PC-9 (cell line): ENCODE measurements at regions not wholly inside any gene's neighbourhood (a gene's known extent, or its start where the extent isn't known, plus 50 kb on each side); places are given as distances from the start of the nearest gene placed in this dataset.
A peak's percentile ranks its signal among the peaks of the same experiment; 100 is the strongest.

Experiments
- BruUV-seq: library from RNA; stranded (reverse); fragments of 400-500 nt; replicated peaks from 2 replicates; lab custom pipeline; 2021; lab: Mats Ljungman, UMichigan
- CTCF ChIA-PET: fragments of 300-600 bp; sonication (Branson Sonifier 250); formaldehyde crosslinking; loops from one replicate; lab custom pipeline; 2022; ENCODE audit warnings: antibody characterized with exemption; lab: Charles Lee
- POLR2A ChIA-PET: fragments of 300-600 bp; sonication (Branson Sonifier 250); formaldehyde crosslinking; loops from one replicate; lab custom pipeline; 2022; ENCODE audit warnings: antibody characterized with exemption; ENCODE audit not compliant: unreplicated experiment; lab: Charles Lee
- DNase-seq, 2 experiments: peaks; one replicate each; pipeline versions ENCODE4 v3.0.0 to v3.0.0-alpha.2; 2015 to 2022; ENCODE audit warnings: mixed read lengths in 1 of 2
- H2AFZ ChIP-seq: fragments of 200-600 bp; sonication (generic); 2 replicates; pipeline ENCODE4 v1.8.1; 2017; ENCODE audit warnings: antibody characterized with exemption
- H3F3A ChIP-seq: fragments of 200-600 bp; sonication (generic); 2 replicates; pipeline ENCODE4 v1.8.1; 2017; ENCODE audit warnings: antibody characterized with exemption, mild to moderate bottlenecking, low read depth; ENCODE audit not compliant: insufficient read depth
- H3K27ac ChIP-seq: fragments of 200-600 bp; sonication (generic); 2 replicates; pipeline ENCODE4 v1.6.1; 2016; ENCODE audit warnings: mixed run types
- H3K27me3 ChIP-seq: fragments of 200-600 bp; sonication (generic); 2 replicates; pipeline ENCODE4 v1.6.1; 2016; ENCODE audit warnings: low read depth, mixed run types; ENCODE audit not compliant: insufficient read depth
- H3K36me3 ChIP-seq: fragments of 200-600 bp; sonication (generic); 2 replicates; pipeline ENCODE4 v1.6.1; 2016; ENCODE audit warnings: low read depth, mixed run types
- H3K4me1 ChIP-seq: fragments of 200-600 bp; sonication (generic); replicated peaks from 2 replicates; pipeline ENCODE4 v1.6.1; 2016; ENCODE audit warnings: mixed run types; ENCODE audit not compliant: insufficient read depth
- H3K4me2 ChIP-seq: fragments of 200-600 bp; sonication (generic); 2 replicates; pipeline ENCODE4 v1.6.1; 2017; ENCODE audit warnings: mixed run types
- H3K4me3 ChIP-seq: fragments of 200-600 bp; sonication (generic); 2 replicates; pipeline ENCODE4 v1.6.1; 2016; ENCODE audit warnings: mixed run types
- H3K79me2 ChIP-seq: fragments of 200-600 bp; sonication (generic); 2 replicates; pipeline ENCODE4 v1.6.1; 2017; ENCODE audit warnings: low read depth, mixed run types
- H3K9me2 ChIP-seq: fragments of 200-600 bp; sonication (generic); 2 replicates; pipeline ENCODE4 v1.8.1; 2017; ENCODE audit warnings: mild to moderate bottlenecking; ENCODE audit not compliant: insufficient read depth
- H3K9me3 ChIP-seq: fragments of 200-600 bp; sonication (generic); 2 replicates; pipeline ENCODE4 v1.8.1; 2016; ENCODE audit warnings: low read depth; ENCODE audit not compliant: insufficient read depth
- H4K20me1 ChIP-seq: fragments of 200-600 bp; sonication (generic); 2 replicates; pipeline ENCODE4 v1.8.1; 2017; ENCODE audit not compliant: insufficient read depth
- EZH2 ChIP-seq: fragments of 200-600 bp; sonication (generic); IDR thresholded peaks from 2 replicates; pipeline ENCODE4 v1.8.0; 2017; ENCODE audit warnings: antibody characterized with exemption, low read depth
- intact Hi-C: fragments of 100-400 bp; cut with micrococcal nuclease; formaldehyde crosslinking; loops from one replicate; pipeline ENCODE4 v1.10.0; 2022; ENCODE audit not compliant: unreplicated experiment
- TF ChIP-seq, protein P1 (sequence below): fragments of 200-600 bp; sonication (generic); conservative IDR thresholded peaks from 2 replicates; pipeline ENCODE4 v1.6.1; 2017; ENCODE audit warnings: mixed run types, antibody characterized with exemption, mild to moderate bottlenecking, moderate library complexity

DNA sequence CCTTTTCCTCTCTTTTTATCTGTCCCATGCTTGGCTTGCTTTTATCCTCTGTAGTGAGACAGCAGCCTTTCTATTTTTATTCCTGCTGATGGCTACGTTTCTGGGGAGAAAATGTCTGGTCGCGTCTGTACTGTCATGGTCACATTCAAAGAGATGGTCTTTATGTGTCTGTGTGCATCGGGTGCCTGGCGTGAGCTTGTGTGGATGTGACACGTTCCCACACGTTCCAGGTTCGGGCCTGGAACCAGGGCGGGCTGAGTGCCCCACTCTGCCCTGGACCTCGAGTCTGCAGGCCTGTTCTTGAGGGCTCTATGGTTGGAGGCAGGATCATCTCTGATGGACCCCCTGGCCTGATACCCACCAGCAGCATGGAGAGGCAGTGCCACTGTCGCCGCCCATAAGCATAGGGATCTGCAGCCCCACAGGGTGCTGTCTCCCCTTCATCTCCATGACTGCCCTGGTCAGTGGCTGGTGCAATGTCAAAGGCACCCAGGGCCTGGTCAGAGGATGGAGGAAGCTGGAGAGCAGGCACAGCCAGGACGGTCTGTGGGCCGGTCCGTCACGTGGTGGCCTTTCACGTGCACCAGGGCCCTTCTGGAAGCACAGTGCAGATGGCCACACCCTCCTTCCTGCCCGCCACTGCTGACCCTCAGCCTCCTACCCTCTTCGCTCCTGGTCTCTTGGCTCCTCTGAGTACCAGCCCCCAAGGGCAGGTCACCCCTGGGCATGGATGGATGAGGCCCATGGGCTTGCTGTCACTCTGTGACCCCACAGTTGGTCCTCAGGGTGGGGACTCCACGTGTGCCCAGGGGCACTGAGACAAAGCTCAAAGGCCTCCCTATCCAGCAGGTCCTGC lies 149.2 kb upstream of the TWIST2 start:
- Histone ChIP-seq H3K9me2 (no peaks in the 10 kb centered on the region), H3F3A (no peaks in the 10 kb centered on the region), H3K4me3 (no peak overlapping the region), H4K20me1 (no peaks in the 10 kb centered on the region), H3K36me3 (no peaks in the 10 kb centered on the region), H3K27me3 (peaks cover 94% of the 10 kb centered on the region), H3K79me2 (no peaks in the 10 kb centered on the region), H3K27ac (no peak overlapping the region), H2AFZ (no peak overlapping the region), H3K4me1 (no peaks in the 10 kb centered on the region), H3K4me2 (no peak overlapping the region), H3K9me3 (no peaks in the 10 kb centered on the region)
- intact Hi-C loops = no loop called here
- TF ChIP-seq, protein P1, sequence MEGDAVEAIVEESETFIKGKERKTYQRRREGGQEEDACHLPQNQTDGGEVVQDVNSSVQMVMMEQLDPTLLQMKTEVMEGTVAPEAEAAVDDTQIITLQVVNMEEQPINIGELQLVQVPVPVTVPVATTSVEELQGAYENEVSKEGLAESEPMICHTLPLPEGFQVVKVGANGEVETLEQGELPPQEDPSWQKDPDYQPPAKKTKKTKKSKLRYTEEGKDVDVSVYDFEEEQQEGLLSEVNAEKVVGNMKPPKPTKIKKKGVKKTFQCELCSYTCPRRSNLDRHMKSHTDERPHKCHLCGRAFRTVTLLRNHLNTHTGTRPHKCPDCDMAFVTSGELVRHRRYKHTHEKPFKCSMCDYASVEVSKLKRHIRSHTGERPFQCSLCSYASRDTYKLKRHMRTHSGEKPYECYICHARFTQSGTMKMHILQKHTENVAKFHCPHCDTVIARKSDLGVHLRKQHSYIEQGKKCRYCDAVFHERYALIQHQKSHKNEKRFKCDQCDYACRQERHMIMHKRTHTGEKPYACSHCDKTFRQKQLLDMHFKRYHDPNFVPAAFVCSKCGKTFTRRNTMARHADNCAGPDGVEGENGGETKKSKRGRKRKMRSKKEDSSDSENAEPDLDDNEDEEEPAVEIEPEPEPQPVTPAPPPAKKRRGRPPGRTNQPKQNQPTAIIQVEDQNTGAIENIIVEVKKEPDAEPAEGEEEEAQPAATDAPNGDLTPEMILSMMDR = no peak
- no peak for TF ChIP-seq EZH2
- no TSS peak for BruUV-seq
- no peak for DNase-seq
- CTCF ChIA-PET = no interaction called here
- POLR2A ChIA-PET = no interaction called here

DNA sequence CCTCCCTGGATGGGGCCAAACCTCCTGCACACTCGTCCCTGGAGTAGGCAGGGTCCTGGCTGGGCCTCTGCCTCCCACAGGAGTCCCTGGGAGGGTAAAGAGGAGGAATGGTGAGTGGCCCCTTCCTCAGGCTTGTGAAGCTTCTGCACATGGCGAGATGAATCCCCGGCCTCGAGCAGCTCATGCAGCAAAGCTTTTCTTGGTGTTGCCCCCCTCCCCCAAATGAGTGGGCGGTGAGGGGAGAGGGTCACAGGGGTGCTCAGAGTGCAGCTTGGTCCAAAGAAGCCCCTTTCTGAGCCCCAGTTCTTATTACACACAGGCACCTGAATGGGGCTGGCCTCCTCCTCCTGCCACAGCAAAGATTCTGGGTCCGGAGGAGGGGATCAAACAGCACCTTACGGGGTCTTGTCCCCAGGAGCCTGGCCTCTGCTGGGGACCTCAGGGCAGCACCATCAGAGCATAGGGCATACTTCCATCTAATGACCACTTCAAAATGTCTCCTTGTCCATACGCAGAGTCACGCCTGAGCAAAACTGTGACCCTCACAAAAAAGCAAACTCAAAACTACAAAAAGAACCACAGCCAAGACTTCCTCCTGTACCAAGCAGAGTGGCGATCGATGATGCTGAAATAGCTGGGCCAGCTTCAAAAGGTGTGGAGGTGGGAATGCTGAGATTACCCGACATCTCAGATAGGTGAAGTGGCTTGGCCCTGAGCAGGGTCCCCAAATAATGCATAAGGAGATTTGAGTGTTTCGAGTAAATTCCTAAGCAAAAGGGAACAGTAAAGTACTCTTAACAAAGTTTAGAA lies 148.4 kb upstream of the TWIST2 start:
- BruUV-seq = no TSS peak
- intact Hi-C loops = loop anchor here (2.0 to 10.0 kb wide), 2 partner anchors 15 to 125 kb away; no protein-coding TSS in a partner anchor
- Histone ChIP-seq H3K4me3 (no peak overlapping the region), H3K36me3 (no peaks in the 10 kb centered on the region), H3K4me1 (no peaks in the 10 kb centered on the region), H3K27ac (no peak overlapping the region), H3K79me2 (no peaks in the 10 kb centered on the region), H4K20me1 (no peaks in the 10 kb centered on the region), H3F3A (no peaks in the 10 kb centered on the region), H3K4me2 (no peak overlapping the region), H3K9me2 (no peaks in the 10 kb centered on the region), H3K27me3 (peaks cover 92% of the 10 kb centered on the region), H2AFZ (no peak overlapping the region), H3K9me3 (no peaks in the 10 kb centered on the region)
- no peak for DNase-seq
- ChIA-PET POLR2A (no interaction called here), CTCF (interaction anchor here (0.6 to 0.7 kb wide), 2 partner anchors 10 to 415 kb away, joined by 3 read pairs; no protein-coding TSS in a partner anchor)
- no peak for TF ChIP-seq EZH2
- TF ChIP-seq, protein P1 = no peak

DNA sequence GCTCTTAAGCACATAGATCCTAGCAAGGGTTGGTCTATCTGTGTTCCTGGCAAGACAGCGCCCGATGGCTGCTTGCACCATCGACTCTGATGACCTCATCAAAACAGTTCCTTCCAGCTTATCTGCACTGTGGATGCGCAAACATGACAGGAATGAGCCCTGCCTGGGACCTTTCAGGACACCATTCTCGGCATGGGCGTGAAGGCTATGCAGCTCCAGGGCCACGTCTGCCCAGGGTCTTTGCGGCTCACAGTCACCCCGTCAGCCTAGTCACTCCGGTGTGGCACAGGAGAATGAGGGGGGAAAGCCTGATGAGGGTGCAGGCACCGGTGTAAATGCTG lies 147.8 kb upstream of the TWIST2 start:
- peaks cover 87% of the 10 kb centered on the region for H3K27me3 ChIP-seq
- no peaks in the 10 kb centered on the region for H3K9me3 ChIP-seq
- H4K20me1 ChIP-seq = no peaks in the 10 kb centered on the region
- H3K36me3 ChIP-seq = no peaks in the 10 kb centered on the region
- TF ChIP-seq, protein P1 = no peak
- no peak for TF ChIP-seq EZH2
- H3K4me2 ChIP-seq = no peak overlapping the region
- intact Hi-C loops = loop anchor here (2.0 to 10.0 kb wide), 2 partner anchors 15 to 125 kb away; no protein-coding TSS in a partner anchor
- DNase-seq = peak in 1 of 2 experiments; percentile 75
- no peak overlapping the region for H3K27ac ChIP-seq
- no peak overlapping the region for H2AFZ ChIP-seq
- ChIA-PET CTCF (interaction anchor here (0.6 to 0.7 kb wide), 2 partner anchors 9 to 415 kb away, joined by 3 read pairs; no protein-coding TSS in a partner anchor), POLR2A (interaction anchor here (0.6 kb wide), 1 partner anchor 16 kb away, joined by 3 read pairs; no protein-coding TSS in a partner anchor)
- no peaks in the 10 kb centered on the region for H3F3A ChIP-seq
- no peak overlapping the region for H3K4me3 ChIP-seq
- H3K9me2 ChIP-seq = no peaks in the 10 kb centered on the region
- H3K79me2 ChIP-seq = no peaks in the 10 kb centered on the region
- no peaks in the 10 kb centered on the region for H3K4me1 ChIP-seq
- no TSS peak for BruUV-seq
